Ovary (tissue), 7 donors: ENCODE measurements at regions not wholly inside any gene's neighbourhood (a gene's known extent, or its start where the extent isn't known, plus 50 kb on each side); places are given as distances from the start of the nearest gene placed in this dataset.

Experiments used
- DNase-seq, 5 donors: peaks; one replicate each; pipeline ENCODE4 v3.0.0-alpha.2; 2019 to 2020
- H3K27ac ChIP-seq, 2 donors: fragments of 200-600 bp; one replicate each; pipeline versions ENCODE4 v1.5.1 to v1.8.0; 2019 to 2022
- H3K27me3 ChIP-seq: fragments of 200-600 bp; one replicate; pipeline ENCODE4 v1.8.0; 2022
- H3K36me3 ChIP-seq: fragments of 200-600 bp; sonication (generic); one replicate; pipeline ENCODE4 v1.5.1; 2019
- H3K4me1 ChIP-seq: one replicate; pipeline ENCODE4 v1.8.1; 2013; ENCODE audit warnings: mild to moderate bottlenecking, moderate library complexity; ENCODE audit not compliant: insufficient read depth
- H3K4me3 ChIP-seq: fragments of 200-600 bp; sonication (generic); one replicate; pipeline ENCODE4 v1.5.1; 2017
- H3K9me3 ChIP-seq, 2 donors: fragments of 200-600 bp in 1 of 2; sonication (generic) in 1 of 2; one replicate each; pipeline versions ENCODE4 v1.5.1 to v1.8.1; 2013 to 2019; ENCODE audit warnings: mild to moderate bottlenecking in 1 of 2, moderate library complexity in 1 of 2
- CTCF ChIP-seq, 3 donors: fragments of 450-650 bp in 2 of 3; fragments of 200-600 bp in 1 of 3; IDR thresholded peaks; one replicate each; pipeline versions ENCODE4 v1.5.1 to v1.8.0; 2016 to 2022; ENCODE audit warnings: antibody characterized with exemption in 3 of 3, mild to moderate bottlenecking in 1 of 3
- EP300 ChIP-seq: sonication (generic); formaldehyde crosslinking; IDR thresholded peaks from one replicate; pipeline ENCODE4 v1.6.1; 2017; ENCODE audit warnings: antibody characterized with exemption
- POLR2A ChIP-seq: fragments of 450-650 bp; IDR thresholded peaks from one replicate; pipeline ENCODE4 v1.6.1; 2017; ENCODE audit warnings: antibody characterized with exemption, mild to moderate bottlenecking, moderate library complexity
- WGBS, 3 donors: extraction: QIAGEN DNeasy Blood & Tissue Kit in 1 of 3; methylation state at CpG; one replicate each; pipeline versions ENCODE4 v1.1.5 to v1.1.7; 2013 to 2017; 5-methylcytosine and 5-hydroxymethylcytosine counted together
- intact Hi-C, 4 donors: fragments of 100-400 bp; cut with DNase I; formaldehyde crosslinking; loops; one replicate each; pipeline versions ENCODE4 v1.11.0 to v1.15.1; 2022 to 2023
- donor health status: DM: no; HTN: no; CAD: no; lungs with moderate emphysema.
- donor health status: DM: no; HTN: no; CAD: no.
- donor health status: Bipolar disorder and iron deficiency.
- donor health status: DM: no; HTN: no; CAD: no.
- donor health status: DM: yes; HTN: yes; CAD: no.

- intact Hi-C loops = no loop called here
- Histone ChIP-seq H3K4me1 (peaks cover 7% of the 10 kb centered on the region), H3K36me3 (no peaks in the 10 kb centered on the region), H3K4me3 (no peak overlapping the region), H3K27me3 (no peaks in the 10 kb centered on the region), H3K27ac (no peak overlapping the region), H3K9me3 (no peaks in the 10 kb centered on the region)
- no peak for DNase-seq
- TF ChIP-seq CTCF (IDR thresholded peaks at IDR 0.05) (no peak), EP300 (no peak), POLR2A (no peak)
Measured at GRCh38 chr12:114976959-114977358, 293.0 kb upstream of the TBX3 start.

DNA sequence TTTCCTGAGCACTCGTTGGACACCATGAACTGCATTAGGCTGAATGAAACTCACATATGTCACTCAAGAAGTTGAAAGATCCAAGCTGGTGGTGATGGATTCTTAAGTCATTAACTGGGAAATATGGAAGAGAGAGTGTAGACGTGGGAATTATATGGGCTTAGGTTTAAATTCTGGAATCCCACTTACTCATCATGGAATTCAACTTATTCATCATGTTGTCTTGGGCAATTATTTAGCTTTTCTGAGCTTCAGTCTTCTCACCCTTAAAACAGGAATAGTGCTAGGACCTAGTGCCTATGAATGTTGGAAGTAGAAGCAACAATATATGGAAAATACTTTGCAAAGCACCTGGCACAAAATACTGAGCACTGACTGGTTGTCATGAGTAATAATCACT lies 292.4 kb upstream of the TBX3 start:
- intact Hi-C loops = no loop called here
- DNase-seq = no peak

GRCh38 chr12:114975640-114976310 lies 291.8 kb upstream of the TBX3 start:
- H3K4me3 ChIP-seq = no peak overlapping the region
- TF ChIP-seq CTCF (IDR thresholded peaks at IDR 0.05) = no peak
- H3K27me3 ChIP-seq = no peaks in the 10 kb centered on the region
- intact Hi-C loops = no loop called here
- no peaks in the 10 kb centered on the region for H3K9me3 ChIP-seq
- H3K27ac ChIP-seq = peak overlapping the region in 1 of 2 donors; percentile 61
- DNase-seq = peak in 3 of 5 donors; percentile 22 to 49 (median 36)
- H3K36me3 ChIP-seq = no peaks in the 10 kb centered on the region
- peaks cover 7% of the 10 kb centered on the region for H3K4me1 ChIP-seq
- 43 to 66% (median 52%) methylated on average over 4 of the region's 4 CpGs for WGBS, 3 donors

More for the DNA sequence above, 292.4 kb upstream of the TBX3 start:
- Histone ChIP-seq H3K27me3 (no peaks in the 10 kb centered on the region), H3K9me3 (no peaks in the 10 kb centered on the region), H3K36me3 (no peaks in the 10 kb centered on the region), H3K4me1 (peaks cover 7% of the 10 kb centered on the region), H3K27ac (peak overlapping the region in 1 of 2 donors; percentile 61), H3K4me3 (no peak overlapping the region)
- TF ChIP-seq CTCF (IDR thresholded peaks at IDR 0.05) = no peak
- no peak for TF ChIP-seq EP300
- WGBS, 3 donors = 85 to 91% (median 87%) methylated on average over 2 of the region's 2 CpGs

- 39 to 45% (median 45%) methylated on average over 6 of the region's 6 CpGs for WGBS, 3 donors
- peak in 3 of 5 donors; percentile 14 to 38 (median 25) for DNase-seq
- peaks cover 7% of the 10 kb centered on the region for H3K4me1 ChIP-seq
- no peaks in the 10 kb centered on the region for H3K27me3 ChIP-seq
- intact Hi-C loops = no loop called here
- TF ChIP-seq CTCF (IDR thresholded peaks at IDR 0.05) (no peak), POLR2A (no peak), EP300 (no peak)
- no peaks in the 10 kb centered on the region for H3K36me3 ChIP-seq
- no peak overlapping the region for H3K4me3 ChIP-seq
- H3K9me3 ChIP-seq = no peaks in the 10 kb centered on the region
- H3K27ac ChIP-seq = peak overlapping the region in 1 of 2 donors; percentile 61
Measured at GRCh38 chr12:114974826-114975639, 291.1 kb upstream of the TBX3 start.
